ENCODE measurements at regions not wholly inside any gene's neighbourhood (a gene's known extent, or its start where the extent isn't known, plus 50 kb on each side); places are given as distances from the start of the nearest gene placed in this dataset.
"Not testable (repeated sequence)": the region's sequence is repeated elsewhere in the genome, so short reads cannot be mapped to it uniquely, and the experiment has no call there.

- DNase-seq (ENCODE audit: low spot score), result no peak
- TF ChIP-seq CTCF (IDR thresholded peaks at IDR 0.05; ENCODE audit: extremely low read depth, missing control alignments), result no peak
Observed at GRCh38 chr7:98735801-98736200, 118.7 kb downstream of the NPTX2 start.

DNA sequence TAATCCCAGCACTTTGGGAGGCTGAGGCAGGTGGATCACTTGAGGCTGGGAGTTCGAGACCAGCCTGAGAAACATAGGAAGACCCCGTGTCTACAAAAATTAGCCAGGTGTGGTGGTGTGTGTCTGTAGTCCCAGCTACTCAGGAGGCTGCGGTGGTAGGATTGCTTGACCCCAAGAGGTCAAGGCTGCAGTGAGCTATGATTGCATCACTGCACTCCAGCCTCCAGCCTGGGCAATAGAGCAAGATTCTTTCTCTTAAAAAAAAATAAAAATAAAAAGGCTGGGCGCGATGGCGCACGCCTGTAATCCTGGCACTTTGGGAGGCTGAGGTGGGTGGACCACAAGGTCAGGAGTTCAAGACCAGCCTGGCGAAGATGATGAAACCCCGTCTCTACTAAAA is 119.4 kb downstream of the NPTX2 start:
- DNase-seq (ENCODE audit: low spot score), result not testable (repeated sequence)

DNA sequence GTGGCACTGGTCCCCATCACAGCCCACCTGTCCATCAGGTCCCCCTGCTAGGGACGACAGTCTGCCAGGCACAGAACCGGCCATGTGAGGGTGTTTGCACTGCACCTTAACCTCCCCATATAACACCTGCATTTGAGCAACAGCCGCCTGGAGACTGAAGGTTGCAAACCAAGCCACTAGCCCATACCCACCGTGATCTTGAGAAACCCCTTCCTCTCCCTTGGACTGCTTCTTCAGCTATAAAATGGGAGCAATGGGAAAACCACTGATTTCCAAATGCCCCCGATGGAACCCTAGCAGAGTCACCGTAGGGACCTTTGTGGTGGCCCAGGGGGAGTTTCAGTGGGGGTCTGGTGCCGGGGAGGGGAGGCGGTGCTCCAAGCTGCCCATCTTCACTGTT is 120.1 kb downstream of the NPTX2 start:
- TF ChIP-seq CTCF (IDR thresholded peaks at IDR 0.05; ENCODE audit: extremely low read depth, missing control alignments), result no peak

GRCh38 chr7:98740643-98741042 is 123.6 kb downstream of the NPTX2 start:
- TF ChIP-seq CTCF (IDR thresholded peaks at IDR 0.05; ENCODE audit: extremely low read depth, missing control alignments), result no peak
- no peak for DNase-seq (ENCODE audit: low spot score)

More for the DNA sequence above, 120.1 kb downstream of the NPTX2 start:
- DNase-seq (ENCODE audit: low spot score), result no peak

GRCh38 chr7:98745722-98746318 is 124.0 kb downstream of the TMEM130 start:
- TF ChIP-seq CTCF (IDR thresholded peaks at IDR 0.05; ENCODE audit: extremely low read depth, missing control alignments), result peak; percentile 88
- DNase-seq (ENCODE audit: low spot score), result peak; percentile 76

DNA sequence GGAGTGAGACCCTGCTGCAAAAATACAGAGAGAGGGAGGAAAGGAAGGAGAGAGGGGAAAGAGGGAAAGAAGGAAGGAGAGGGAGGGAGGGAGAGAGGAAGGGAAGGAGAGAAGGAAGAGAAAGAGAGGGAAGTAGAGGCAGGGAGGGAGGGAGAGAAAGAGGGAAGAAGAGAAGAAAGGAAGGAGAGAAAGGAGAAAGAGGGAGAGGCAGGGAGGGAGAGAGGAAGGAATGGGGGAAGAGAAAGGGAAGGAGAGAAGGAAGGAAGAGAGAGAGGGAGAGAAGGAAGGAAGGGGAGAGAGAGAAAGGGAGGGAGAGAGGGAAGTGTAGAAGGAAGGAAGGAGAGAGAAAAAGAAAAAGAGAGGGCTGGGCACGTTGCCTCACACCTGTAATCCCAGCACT is 121.7 kb downstream of the TMEM130 start:
- no peak for DNase-seq (ENCODE audit: low spot score)
- TF ChIP-seq CTCF (IDR thresholded peaks at IDR 0.05; ENCODE audit: extremely low read depth, missing control alignments), result no peak

DNA sequence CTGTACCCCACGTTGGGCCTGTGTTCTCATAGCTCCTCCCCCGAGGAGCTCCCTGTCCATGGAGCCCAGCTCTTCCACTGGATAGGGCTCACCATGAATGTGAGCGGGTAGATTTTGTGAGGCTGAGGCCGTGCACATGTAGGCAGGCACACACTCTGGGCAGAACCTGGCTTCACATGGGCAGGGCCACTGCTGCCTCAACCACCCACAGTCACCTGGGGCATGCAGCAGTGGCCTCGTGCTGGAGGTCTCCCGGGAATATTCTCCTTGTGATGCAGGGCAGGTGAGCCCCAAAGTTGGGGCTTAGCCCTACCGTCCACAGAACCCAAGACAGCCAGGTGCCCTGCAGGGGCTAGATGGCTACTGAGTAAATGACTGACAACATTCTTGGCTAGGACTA is 116.6 kb downstream of the TMEM130 start:
- no peak for TF ChIP-seq CTCF (IDR thresholded peaks at IDR 0.05; ENCODE audit: extremely low read depth, missing control alignments)
- no peak for DNase-seq (ENCODE audit: low spot score)

GRCh38 chr7:98753989-98754479 is 115.8 kb downstream of the TMEM130 start:
- DNase-seq (ENCODE audit: low spot score), result no peak
- no peak for TF ChIP-seq CTCF (IDR thresholded peaks at IDR 0.05; ENCODE audit: extremely low read depth, missing control alignments)
